ENCODE measurements at regions not wholly inside any gene's neighbourhood (a gene's known extent, or its start where the extent isn't known, plus 50 kb on each side); places are given as distances from the start of the nearest gene placed in this dataset.
A peak's percentile ranks its signal among the peaks of the same experiment; 100 is the strongest.

DNA sequence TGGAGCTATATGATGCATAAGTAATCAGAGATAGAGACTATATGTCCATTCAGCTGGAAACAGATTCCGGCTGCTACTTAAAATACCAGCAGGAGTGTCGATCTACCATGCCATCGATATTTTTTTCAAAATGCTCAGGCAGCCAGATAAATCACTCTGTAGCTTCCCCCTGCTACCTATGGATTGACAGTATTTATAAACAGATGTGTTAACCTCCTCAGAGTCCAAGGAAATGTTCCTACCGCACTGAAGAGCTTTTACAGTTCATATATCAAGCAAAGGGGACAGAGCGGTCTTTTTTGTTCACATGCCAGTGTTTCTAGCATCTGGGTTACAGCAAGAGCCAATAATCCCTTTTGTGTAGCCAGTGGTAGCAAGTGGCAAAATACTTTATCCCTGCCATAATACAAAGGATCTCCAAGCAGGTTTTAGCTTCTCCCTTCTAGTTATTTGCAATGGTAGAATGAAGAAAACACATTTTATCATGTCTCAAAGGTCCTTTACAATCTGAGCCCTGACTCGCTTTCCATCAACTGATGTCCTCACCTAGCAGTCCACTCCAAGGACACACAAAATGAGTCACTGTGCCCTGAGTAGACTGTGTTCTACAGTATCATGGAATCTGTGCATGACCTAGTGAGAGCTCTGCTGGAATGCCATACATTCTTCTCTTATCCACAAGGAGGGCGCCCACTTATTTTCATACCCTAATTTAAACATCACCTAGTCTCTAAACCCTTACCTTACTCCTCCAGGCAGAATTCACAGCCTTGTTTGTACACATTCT is 507.0 kb downstream of the TBL1XR1 start:
- DNase-seq (peak in 2 of 3 donors; percentile 20 to 37), ATAC-seq (ENCODE audit: insufficient read depth, low FRiP score) (no peak)
- TF ChIP-seq, protein P1, sequence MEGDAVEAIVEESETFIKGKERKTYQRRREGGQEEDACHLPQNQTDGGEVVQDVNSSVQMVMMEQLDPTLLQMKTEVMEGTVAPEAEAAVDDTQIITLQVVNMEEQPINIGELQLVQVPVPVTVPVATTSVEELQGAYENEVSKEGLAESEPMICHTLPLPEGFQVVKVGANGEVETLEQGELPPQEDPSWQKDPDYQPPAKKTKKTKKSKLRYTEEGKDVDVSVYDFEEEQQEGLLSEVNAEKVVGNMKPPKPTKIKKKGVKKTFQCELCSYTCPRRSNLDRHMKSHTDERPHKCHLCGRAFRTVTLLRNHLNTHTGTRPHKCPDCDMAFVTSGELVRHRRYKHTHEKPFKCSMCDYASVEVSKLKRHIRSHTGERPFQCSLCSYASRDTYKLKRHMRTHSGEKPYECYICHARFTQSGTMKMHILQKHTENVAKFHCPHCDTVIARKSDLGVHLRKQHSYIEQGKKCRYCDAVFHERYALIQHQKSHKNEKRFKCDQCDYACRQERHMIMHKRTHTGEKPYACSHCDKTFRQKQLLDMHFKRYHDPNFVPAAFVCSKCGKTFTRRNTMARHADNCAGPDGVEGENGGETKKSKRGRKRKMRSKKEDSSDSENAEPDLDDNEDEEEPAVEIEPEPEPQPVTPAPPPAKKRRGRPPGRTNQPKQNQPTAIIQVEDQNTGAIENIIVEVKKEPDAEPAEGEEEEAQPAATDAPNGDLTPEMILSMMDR (IDR thresholded peaks at IDR 0.05; ENCODE audit: control extremely low read depth, extremely low read depth), result no peak
- no peak overlapping the region for H3K9ac ChIP-seq (ENCODE audit: insufficient read depth in 1 of 2, low read length in 2 of 2)
- H3K4me1 ChIP-seq (ENCODE audit: control insufficient read depth in 5 of 5, insufficient read depth in 5 of 5, low read length in 5 of 5), result peaks cover 0 to 33% (median 0%) of the 10 kb centered on the region in 5 donors
- WGBS, 2 donors, result 64 to 68% methylated on average over 7 of the region's 7 CpGs
- H3K9me3 ChIP-seq (ENCODE audit: control insufficient read depth in 4 of 4, insufficient read depth in 3 of 4, low read length in 3 of 4), result peaks cover 0 to 2% (median 0%) of the 10 kb centered on the region in 4 donors
- H3K36me3 ChIP-seq (ENCODE audit: control insufficient read depth in 4 of 4, insufficient read depth in 4 of 4, low read length in 4 of 4), result no peaks in the 10 kb centered on the region
- no peak overlapping the region for H3K27ac ChIP-seq (ENCODE audit: low read depth in 1 of 2, low read length in 1 of 2)
- no peak overlapping the region for H3K4me3 ChIP-seq
- no peaks in the 10 kb centered on the region for H3K27me3 ChIP-seq (ENCODE audit: control insufficient read depth in 3 of 3, insufficient read depth in 3 of 3, low read length in 2 of 3)

DNA sequence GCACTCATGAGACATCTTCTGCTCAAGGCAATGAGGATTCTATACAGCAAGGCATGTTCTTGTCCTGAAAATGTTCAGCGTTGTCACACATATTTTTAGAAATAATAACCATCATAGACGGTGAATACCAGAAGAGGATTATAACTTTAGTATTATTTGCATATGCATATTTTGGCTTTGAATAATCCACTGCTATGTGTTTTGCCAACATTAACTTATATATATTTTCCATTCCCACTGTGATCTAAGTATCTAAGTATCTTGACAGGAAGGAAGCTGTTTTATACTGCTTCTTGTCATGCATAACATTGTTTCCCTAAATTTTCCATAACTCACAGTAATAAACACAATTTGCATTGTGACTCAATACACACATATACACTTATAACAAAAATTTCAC is 509.5 kb downstream of the TBL1XR1 start:
- Histone ChIP-seq H3K27me3 (ENCODE audit: control insufficient read depth in 3 of 3, insufficient read depth in 3 of 3, low read length in 2 of 3) (no peaks in the 10 kb centered on the region), H3K4me1 (ENCODE audit: control insufficient read depth in 5 of 5, insufficient read depth in 5 of 5, low read length in 5 of 5) (peaks cover 0 to 19% (median 0%) of the 10 kb centered on the region in 5 donors), H3K9ac (ENCODE audit: insufficient read depth in 1 of 2, low read length in 2 of 2) (no peak overlapping the region), H3K36me3 (ENCODE audit: control insufficient read depth in 4 of 4, insufficient read depth in 4 of 4, low read length in 4 of 4) (no peaks in the 10 kb centered on the region), H3K27ac (ENCODE audit: low read depth in 1 of 2, low read length in 1 of 2) (no peak overlapping the region), H3K9me3 (ENCODE audit: control insufficient read depth in 4 of 4, insufficient read depth in 3 of 4, low read length in 3 of 4) (peaks cover 0 to 7% (median 4%) of the 10 kb centered on the region in 4 donors), H3K4me3 (no peak overlapping the region)
- DNase-seq (no peak), ATAC-seq (ENCODE audit: insufficient read depth, low FRiP score) (no peak)
- WGBS, 2 donors, result 89 to 91% methylated on average over 2 of the region's 2 CpGs
- TF ChIP-seq, protein P1 (IDR thresholded peaks at IDR 0.05; ENCODE audit: control extremely low read depth, extremely low read depth), result no peak

- no peak overlapping the region for H3K27ac ChIP-seq (ENCODE audit: low read depth in 1 of 2, low read length in 1 of 2)
- DNase-seq, result no peak
- H3K4me3 ChIP-seq, result no peak overlapping the region
- H3K4me1 ChIP-seq (ENCODE audit: control insufficient read depth in 5 of 5, insufficient read depth in 5 of 5, low read length in 5 of 5), result no peaks in the 10 kb centered on the region
- no peak overlapping the region for H3K9ac ChIP-seq (ENCODE audit: insufficient read depth in 1 of 2, low read length in 2 of 2)
- H3K9me3 ChIP-seq (ENCODE audit: control insufficient read depth in 4 of 4, insufficient read depth in 3 of 4, low read length in 3 of 4), result peaks cover 0 to 7% (median 4%) of the 10 kb centered on the region in 4 donors
- no peak for ATAC-seq (ENCODE audit: insufficient read depth, low FRiP score)
- 69 to 88% methylated on average over 2 of the region's 2 CpGs for WGBS, 2 donors
- no peaks in the 10 kb centered on the region for H3K27me3 ChIP-seq (ENCODE audit: control insufficient read depth in 3 of 3, insufficient read depth in 3 of 3, low read length in 2 of 3)
- no peaks in the 10 kb centered on the region for H3K36me3 ChIP-seq (ENCODE audit: control insufficient read depth in 4 of 4, insufficient read depth in 4 of 4, low read length in 4 of 4)
- TF ChIP-seq, protein P1 (IDR thresholded peaks at IDR 0.05; ENCODE audit: control extremely low read depth, extremely low read depth), result no peak
Observed at GRCh38 chr3:176683382-176683781, 513.9 kb downstream of the TBL1XR1 start.
